ENCODE measurements at regions not wholly inside any gene's neighbourhood (a gene's known extent, or its start where the extent isn't known, plus 50 kb on each side); places are given as distances from the start of the nearest gene placed in this dataset.

- TF ChIP-seq EP300 (IDR thresholded peaks at IDR 0.05; ENCODE audit: low read length), result no peak
- no peak for TF ChIP-seq CTCF (IDR thresholded peaks at IDR 0.05 in 2 of 3, conservative IDR thresholded peaks at IDR 0.05 in 1 of 3; ENCODE audit: insufficient read depth in 2 of 3, low read depth in 1 of 3, low read length in 3 of 3)
- no peak for TF ChIP-seq SP1 (CRISPR knock-in tag; IDR thresholded peaks at IDR 0.05)
- no peak for TF ChIP-seq YY1 (IDR thresholded peaks at IDR 0.05; ENCODE audit: borderline replicate concordance in 1 of 3, control insufficient read depth in 1 of 3, extremely low read depth in 1 of 3, insufficient read depth in 3 of 3, insufficient read length in 1 of 3, insufficient replicate concordance in 2 of 3, low read depth in 1 of 3, low read length in 2 of 3)
- no peak for TF ChIP-seq CEBPB (tag; IDR thresholded peaks at IDR 0.05)
- no peak for TF ChIP-seq MTA2 (IDR thresholded peaks at IDR 0.05; ENCODE audit: low read depth)
- TF ChIP-seq ZKSCAN1 (IDR thresholded peaks at IDR 0.05; ENCODE audit: low read depth, low read length), result no peak
- no peak for TF ChIP-seq MGA (IDR thresholded peaks at IDR 0.05)
These were observed 207.5 kb downstream of the NR4A2 start for GRCh38 chr2:156125018-156125417.

All from K562 (cell line).